HCT116 (cell line): ENCODE measurements at regions not wholly inside any gene's neighbourhood (a gene's known extent, or its start where the extent isn't known, plus 50 kb on each side); places are given as distances from the start of the nearest gene placed in this dataset.

ENCODE experiments used
- ATAC-seq: fragments of 200-7000 bp; cut with Tn5 transposase; 2 replicates; pipeline ENCODE4 v1.9.1; 2020; ENCODE audit warnings: mild to moderate bottlenecking, moderate library complexity
- BruUV-seq: library from RNA; stranded (reverse); fragments of 400-500 nt; replicated peaks from 2 replicates; lab custom pipeline; 2021; lab: Mats Ljungman, UMichigan
- CTCF ChIA-PET: fragments of 300-600 bp; sonication (Branson Sonifier 250); formaldehyde crosslinking; loops from one replicate; lab custom pipeline; 2021; ENCODE audit warnings: antibody characterized with exemption; lab: Charles Lee
- POLR2A ChIA-PET: fragments of 300-600, 350-600 bp; sonication (Branson Sonifier 250); formaldehyde crosslinking; loops from one replicate; lab custom pipeline; 2021; ENCODE audit warnings: antibody characterized with exemption; lab: Charles Lee
- RAD21 ChIA-PET, 2 experiments: fragments of 300-600 bp; sonication (Branson Sonifier 250); formaldehyde crosslinking; loops; one replicate each; lab custom pipeline; 2023; ENCODE audit warnings: low total read pairs in 2 of 2; ENCODE audit not compliant: uncharacterized antibody in 2 of 2, unreplicated experiment in 2 of 2, low non-redundant PET in 1 of 2; lab: Charles Lee
- DNase-seq: peaks from one replicate; pipeline ENCODE4 v3.0.0-alpha.2; 2010; ENCODE audit warnings: low read depth, low spot score
- H2AFZ ChIP-seq: fragments of 200-600 bp; shearing (Covaris generic), sonication (generic); 2 replicates; pipeline ENCODE4 v1.6.1; 2017; ENCODE audit warnings: low read depth, mixed run types, mixed read lengths, antibody characterized with exemption, low read length; ENCODE audit not compliant: poor library complexity, severe bottlenecking
- H3K27ac ChIP-seq: 2 replicates; pipeline ENCODE4 v1.5.1; 2012; ENCODE audit warnings: low read depth, low read length
- H3K27me3 ChIP-seq: fragments of 200-600 bp; sonication (generic); 2 replicates; pipeline ENCODE4 v1.6.1; 2016; ENCODE audit warnings: mixed run types, low read length, mixed read lengths; ENCODE audit not compliant: insufficient read depth
- H3K36me3 ChIP-seq, 2 experiments: fragments of 200-500 bp in 1 of 2; fragments of 200-600 bp in 1 of 2; sonication (Bioruptor generic) in 1 of 2; sonication (generic) in 1 of 2; 2 replicates each; pipeline versions ENCODE4 v1.5.1 to v1.6.1; 2014 to 2016; ENCODE audit warnings: low read length in 2 of 2, inconsistent platforms in 1 of 2, mixed read lengths in 1 of 2, mixed run types in 1 of 2; ENCODE audit not compliant: insufficient read depth in 2 of 2, control insufficient read depth in 1 of 2
- H3K4me1 ChIP-seq, 2 experiments: fragments of 200-600 bp in 1 of 2; sonication (generic) in 1 of 2; 2 replicates each; pipeline versions ENCODE4 v1.5.1 to v1.6.1; 2012 to 2017; ENCODE audit warnings: low read length in 2 of 2, inconsistent platforms in 1 of 2, mild to moderate bottlenecking in 1 of 2, mixed read lengths in 1 of 2, mixed run types in 1 of 2, moderate library complexity in 1 of 2; ENCODE audit not compliant: insufficient read depth in 2 of 2, control insufficient read depth in 1 of 2
- H3K4me2 ChIP-seq: fragments of 200-600 bp; sonication (generic); 2 replicates; pipeline ENCODE4 v1.6.1; 2017; ENCODE audit warnings: mixed run types, low read length, mixed read lengths
- H3K4me3 ChIP-seq, 2 experiments: fragments of 200-600 bp in 1 of 2; sonication (generic) in 1 of 2; replicated peaks in 1 of 2; 2 replicates each; pipeline ENCODE4 v1.5.1; 2011 to 2016; ENCODE audit warnings: low read length in 2 of 2, control low read depth in 1 of 2, low read depth in 1 of 2, mild to moderate bottlenecking in 1 of 2, mixed read lengths in 1 of 2, mixed run types in 1 of 2
- H3K79me2 ChIP-seq: fragments of 200-600 bp; sonication (generic); 2 replicates; pipeline ENCODE4 v1.6.1; 2017; ENCODE audit warnings: mild to moderate bottlenecking, mixed run types, low read length, moderate library complexity, mixed read lengths; ENCODE audit not compliant: insufficient read depth
- H3K9ac ChIP-seq: fragments of 200-600 bp; sonication (generic); 2 replicates; pipeline ENCODE4 v1.6.1; 2016; ENCODE audit warnings: low read length, mixed read lengths
- H3K9me2 ChIP-seq: fragments of 200-600 bp; sonication (generic), shearing (Covaris generic); 2 replicates; pipeline ENCODE4 v1.6.1; 2017; ENCODE audit warnings: mixed run types, mild to moderate bottlenecking, moderate library complexity; ENCODE audit not compliant: insufficient read depth
- H3K9me3 ChIP-seq, 2 experiments: fragments of 200-500 bp in 1 of 2; fragments of 200-600 bp in 1 of 2; sonication (Bioruptor generic) in 1 of 2; sonication (generic) in 1 of 2; 2 replicates each; pipeline ENCODE4 v1.6.1; 2014 to 2017; ENCODE audit warnings: low read length in 2 of 2, mixed read lengths in 2 of 2, inconsistent platforms in 1 of 2, low read depth in 1 of 2, mild to moderate bottlenecking in 1 of 2, mixed run types in 1 of 2, moderate library complexity in 1 of 2; ENCODE audit not compliant: control insufficient read depth in 1 of 2, insufficient read depth in 1 of 2
- H4K20me1 ChIP-seq: fragments of 200-600 bp; sonication (generic), shearing (Covaris generic); 2 replicates; pipeline ENCODE4 v1.6.1; 2017; ENCODE audit warnings: mixed run types, mild to moderate bottlenecking, moderate library complexity; ENCODE audit not compliant: insufficient read depth
- ATF3 ChIP-seq: IDR thresholded peaks from 2 replicates; pipeline ENCODE4 v1.6.1; 2012
- CBX3 ChIP-seq: IDR thresholded peaks from 2 replicates; pipeline ENCODE4 v1.6.1; 2012; ENCODE audit warnings: low read depth
- CEBPB ChIP-seq: IDR thresholded peaks from 2 replicates; pipeline ENCODE4 v1.6.1; 2012; ENCODE audit warnings: low read depth
- EZH2 ChIP-seq: fragments of 200-600 bp; sonication (generic); IDR thresholded peaks from 2 replicates; pipeline ENCODE4 v1.6.1; 2017; ENCODE audit warnings: antibody characterized with exemption, mixed run types
- EZH2phosphoT487 ChIP-seq: fragments of 200-600 bp; IDR thresholded peaks from 2 replicates; pipeline ENCODE4 v1.6.1; 2018; ENCODE audit warnings: antibody characterized with exemption, borderline replicate concordance
- FOSL1 ChIP-seq: IDR thresholded peaks from 2 replicates; pipeline ENCODE4 v1.6.1; 2012; ENCODE audit warnings: low read depth
- JUND ChIP-seq: IDR thresholded peaks from 2 replicates; pipeline ENCODE4 v1.6.1; 2012
- MAX ChIP-seq: IDR thresholded peaks from 2 replicates; pipeline ENCODE4 v1.6.1; 2012
- RAD21 ChIP-seq: IDR thresholded peaks from 2 replicates; pipeline ENCODE4 v1.6.1; 2012; ENCODE audit warnings: low read depth, mild to moderate bottlenecking
- REST ChIP-seq: IDR thresholded peaks from 2 replicates; pipeline ENCODE4 v1.6.1; 2012; ENCODE audit warnings: low read depth
- SIN3A ChIP-seq: IDR thresholded peaks from 2 replicates; pipeline ENCODE4 v1.6.1; 2012; ENCODE audit warnings: low read depth
- SP1 ChIP-seq: IDR thresholded peaks from 2 replicates; pipeline ENCODE4 v1.6.1; 2012; ENCODE audit warnings: low read depth
- TCF7L2 ChIP-seq: IDR thresholded peaks from 2 replicates; pipeline ENCODE4 v1.7.0; 2011; ENCODE audit warnings: borderline replicate concordance, inconsistent platforms; ENCODE audit not compliant: insufficient read depth, insufficient read length; ENCODE audit errors: extremely low read depth
- ZBTB33 ChIP-seq: IDR thresholded peaks from 2 replicates; pipeline ENCODE4 v1.6.1; 2011; ENCODE audit warnings: mild to moderate bottlenecking, low read length, moderate library complexity; ENCODE audit not compliant: insufficient replicate concordance; ENCODE audit errors: extremely low read depth
- ZFX ChIP-seq: fragments of 450-650 bp; IDR thresholded peaks from 2 replicates; pipeline ENCODE4 v1.6.1; 2017
- ZNF274 ChIP-seq: fragments of 200-500 bp; sonication (Bioruptor generic); IDR thresholded peaks from 2 replicates; pipeline ENCODE4 v1.6.1; 2014; ENCODE audit warnings: mild to moderate bottlenecking, low read depth, low read length, inconsistent platforms
- intact Hi-C: fragments of 100-400 bp; cut with micrococcal nuclease; formaldehyde crosslinking; loops from 2 replicates; pipeline ENCODE4 v1.10.0; 2022

GRCh38 chrX:10901290-10901633 lies 209.9 kb upstream of the HCCS start:
- no peaks in the 10 kb centered on the region for H3K36me3 ChIP-seq
- peaks cover 0 to 6% of the 10 kb centered on the region in 2 experiments; a peak in 2 of 4 replicates for H3K4me1 ChIP-seq
- no peaks in the 10 kb centered on the region for H3K27me3 ChIP-seq
- no peak overlapping the region for H3K27ac ChIP-seq
- no peaks in the 10 kb centered on the region for H3K9me3 ChIP-seq
- TF ChIP-seq CBX3: no peak
- no peak for TF ChIP-seq ATF3
- no peak for TF ChIP-seq SIN3A
- no peak for TF ChIP-seq ZFX
- TF ChIP-seq REST: no peak
- no peak for TF ChIP-seq JUND
- TF ChIP-seq RAD21: no peak
- no peak for TF ChIP-seq SP1
- no peak for TF ChIP-seq FOSL1
- TF ChIP-seq MAX: no peak
- no peak for TF ChIP-seq EZH2phosphoT487
- no peak for TF ChIP-seq CEBPB
- TF ChIP-seq ZBTB33: no peak
- TF ChIP-seq ZNF274: no peak
- no peak for TF ChIP-seq EZH2
- no peak for TF ChIP-seq TCF7L2
- peak overlapping the region; percentile 35; the same call in 1 of the 2 replicates for H3K4me2 ChIP-seq
- H3K9me2 ChIP-seq: no peaks in the 10 kb centered on the region
- no peaks in the 10 kb centered on the region for H3K79me2 ChIP-seq
- intact Hi-C loops: no loop called here
- H4K20me1 ChIP-seq: no peaks in the 10 kb centered on the region
- DNase-seq: no peak
- no peak overlapping the region for H3K4me3 ChIP-seq
- no TSS peak for BruUV-seq
- H2AFZ ChIP-seq: no peak overlapping the region
- POLR2A ChIA-PET: no interaction called here
- CTCF ChIA-PET: no interaction called here
- RAD21 ChIA-PET: no interaction called here
- H3K9ac ChIP-seq: no peak overlapping the region
- no peak for ATAC-seq
